ENCODE measurements at regions not wholly inside any gene's neighbourhood (a gene's known extent, or its start where the extent isn't known, plus 50 kb on each side); places are given as distances from the start of the nearest gene placed in this dataset.

DNA sequence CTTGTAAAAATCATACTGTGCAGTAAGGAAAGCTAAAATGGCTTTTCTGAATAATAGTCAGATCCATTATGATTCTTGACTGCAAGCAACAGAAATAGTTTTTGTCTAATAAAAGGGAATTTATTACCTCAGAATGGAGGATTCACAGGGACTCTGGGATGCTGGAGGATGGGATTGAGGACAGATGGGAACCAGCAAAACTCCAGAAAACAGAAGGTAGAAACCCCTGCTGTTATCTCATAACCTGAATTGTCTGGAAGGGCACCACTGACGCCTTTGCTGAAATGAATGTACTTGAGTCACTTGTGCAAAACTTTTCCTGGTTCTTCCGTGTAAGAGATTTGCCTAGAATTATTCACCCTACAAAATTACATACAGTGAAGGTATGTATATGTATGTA lies 58.6 kb upstream of the DMAC1 start:
- TF ChIP-seq, protein P1, sequence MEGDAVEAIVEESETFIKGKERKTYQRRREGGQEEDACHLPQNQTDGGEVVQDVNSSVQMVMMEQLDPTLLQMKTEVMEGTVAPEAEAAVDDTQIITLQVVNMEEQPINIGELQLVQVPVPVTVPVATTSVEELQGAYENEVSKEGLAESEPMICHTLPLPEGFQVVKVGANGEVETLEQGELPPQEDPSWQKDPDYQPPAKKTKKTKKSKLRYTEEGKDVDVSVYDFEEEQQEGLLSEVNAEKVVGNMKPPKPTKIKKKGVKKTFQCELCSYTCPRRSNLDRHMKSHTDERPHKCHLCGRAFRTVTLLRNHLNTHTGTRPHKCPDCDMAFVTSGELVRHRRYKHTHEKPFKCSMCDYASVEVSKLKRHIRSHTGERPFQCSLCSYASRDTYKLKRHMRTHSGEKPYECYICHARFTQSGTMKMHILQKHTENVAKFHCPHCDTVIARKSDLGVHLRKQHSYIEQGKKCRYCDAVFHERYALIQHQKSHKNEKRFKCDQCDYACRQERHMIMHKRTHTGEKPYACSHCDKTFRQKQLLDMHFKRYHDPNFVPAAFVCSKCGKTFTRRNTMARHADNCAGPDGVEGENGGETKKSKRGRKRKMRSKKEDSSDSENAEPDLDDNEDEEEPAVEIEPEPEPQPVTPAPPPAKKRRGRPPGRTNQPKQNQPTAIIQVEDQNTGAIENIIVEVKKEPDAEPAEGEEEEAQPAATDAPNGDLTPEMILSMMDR (IDR thresholded peaks at IDR 0.05; ENCODE audit: borderline replicate concordance, extremely low read depth, low read length, poor library complexity, severe bottlenecking): no peak
- TF ChIP-seq EZH2 (IDR thresholded peaks at IDR 0.05; ENCODE audit: borderline replicate concordance, low read depth, low read length, severe bottlenecking): no peak
